ENCODE measurements at regions not wholly inside any gene's neighbourhood (a gene's known extent, or its start where the extent isn't known, plus 50 kb on each side); places are given as distances from the start of the nearest gene placed in this dataset.

DNA sequence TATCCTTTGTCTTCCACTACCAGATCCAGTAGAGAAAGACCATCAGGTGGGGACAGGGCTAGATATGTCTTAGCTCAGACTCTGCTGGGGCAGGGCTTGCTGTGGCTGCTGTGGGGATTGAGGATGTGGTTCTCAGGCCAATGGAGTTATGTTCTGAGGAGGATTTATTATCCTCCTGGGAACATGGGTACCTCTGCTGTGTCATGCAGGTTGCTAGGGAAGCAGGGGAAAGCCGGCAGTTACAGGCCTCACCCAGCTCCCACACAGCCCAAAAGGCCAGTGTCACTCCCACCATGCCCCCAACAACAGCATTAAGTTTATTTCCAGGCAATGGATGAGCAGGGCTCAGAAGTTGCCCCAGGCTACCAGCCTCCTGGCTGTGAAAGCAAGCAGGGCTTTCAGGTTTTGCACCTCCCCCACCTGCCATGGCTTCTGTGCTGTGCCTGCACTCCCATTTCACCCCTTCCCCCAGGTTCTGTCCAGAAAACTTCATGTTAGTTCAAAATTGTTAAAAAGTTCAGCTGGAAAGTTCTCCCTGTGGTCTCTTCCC is 879.9 kb downstream of the ARAP2 start:
- no peaks in the 10 kb centered on the region for H3K27me3 ChIP-seq (ENCODE audit: insufficient read depth, low read length)
- no peaks in the 10 kb centered on the region for H3K79me2 ChIP-seq (ENCODE audit: insufficient read depth, low read length)
- no peak overlapping the region for H3K4me3 ChIP-seq (ENCODE audit: low read depth, low read length, poor library complexity, severe bottlenecking)
- H3K9me2 ChIP-seq (ENCODE audit: low read depth, low read length): no peaks in the 10 kb centered on the region
- TF ChIP-seq, protein P1, sequence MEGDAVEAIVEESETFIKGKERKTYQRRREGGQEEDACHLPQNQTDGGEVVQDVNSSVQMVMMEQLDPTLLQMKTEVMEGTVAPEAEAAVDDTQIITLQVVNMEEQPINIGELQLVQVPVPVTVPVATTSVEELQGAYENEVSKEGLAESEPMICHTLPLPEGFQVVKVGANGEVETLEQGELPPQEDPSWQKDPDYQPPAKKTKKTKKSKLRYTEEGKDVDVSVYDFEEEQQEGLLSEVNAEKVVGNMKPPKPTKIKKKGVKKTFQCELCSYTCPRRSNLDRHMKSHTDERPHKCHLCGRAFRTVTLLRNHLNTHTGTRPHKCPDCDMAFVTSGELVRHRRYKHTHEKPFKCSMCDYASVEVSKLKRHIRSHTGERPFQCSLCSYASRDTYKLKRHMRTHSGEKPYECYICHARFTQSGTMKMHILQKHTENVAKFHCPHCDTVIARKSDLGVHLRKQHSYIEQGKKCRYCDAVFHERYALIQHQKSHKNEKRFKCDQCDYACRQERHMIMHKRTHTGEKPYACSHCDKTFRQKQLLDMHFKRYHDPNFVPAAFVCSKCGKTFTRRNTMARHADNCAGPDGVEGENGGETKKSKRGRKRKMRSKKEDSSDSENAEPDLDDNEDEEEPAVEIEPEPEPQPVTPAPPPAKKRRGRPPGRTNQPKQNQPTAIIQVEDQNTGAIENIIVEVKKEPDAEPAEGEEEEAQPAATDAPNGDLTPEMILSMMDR (IDR thresholded peaks at IDR 0.05; ENCODE audit: low read length): no peak
- no peak for TF ChIP-seq EZH2 (IDR thresholded peaks at IDR 0.05; ENCODE audit: borderline replicate concordance, low read length)
- no peak overlapping the region for H3K4me2 ChIP-seq (ENCODE audit: low read length)
- H3K4me1 ChIP-seq (ENCODE audit: insufficient read depth, low read length, severe bottlenecking): no peaks in the 10 kb centered on the region
- no peak overlapping the region for H2AFZ ChIP-seq (ENCODE audit: low read length)
- H3F3A ChIP-seq (ENCODE audit: insufficient read depth, low read length): no peaks in the 10 kb centered on the region
- H3K9me3 ChIP-seq (ENCODE audit: low read length): no peaks in the 10 kb centered on the region
- H4K20me1 ChIP-seq (ENCODE audit: insufficient read depth, low read length): no peaks in the 10 kb centered on the region
- no peaks in the 10 kb centered on the region for H3K36me3 ChIP-seq (ENCODE audit: insufficient read depth, low read length)
- H3K9ac ChIP-seq (ENCODE audit: low read length): no peak overlapping the region
- H3K27ac ChIP-seq (ENCODE audit: low read depth, low read length, poor library complexity, severe bottlenecking): no peak overlapping the region

DNA sequence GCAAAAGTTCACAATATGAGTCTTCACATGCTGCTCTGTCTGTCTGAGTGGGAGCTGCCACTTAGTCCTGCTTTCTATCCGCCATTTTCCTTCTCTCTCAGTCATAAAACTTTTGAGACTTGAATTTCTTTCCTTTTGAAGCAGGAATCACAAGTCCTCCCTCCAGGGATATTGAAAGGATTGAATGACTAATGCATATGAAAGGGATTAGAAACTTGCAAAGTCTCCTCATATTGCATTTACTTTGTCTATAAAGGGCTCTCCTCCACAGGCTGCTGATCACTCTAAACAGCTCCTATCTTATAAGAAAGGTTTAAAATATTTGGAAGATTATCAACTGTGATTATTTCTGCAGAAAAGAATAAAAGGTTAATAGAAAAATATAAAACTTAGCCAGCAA is 879.1 kb downstream of the ARAP2 start:
- Histone ChIP-seq H3K79me2 (ENCODE audit: insufficient read depth, low read length) (no peaks in the 10 kb centered on the region), H3K4me3 (ENCODE audit: low read depth, low read length, poor library complexity, severe bottlenecking) (no peak overlapping the region), H3K27ac (ENCODE audit: low read depth, low read length, poor library complexity, severe bottlenecking) (no peak overlapping the region), H3K9ac (ENCODE audit: low read length) (no peak overlapping the region), H4K20me1 (ENCODE audit: insufficient read depth, low read length) (no peaks in the 10 kb centered on the region), H3F3A (ENCODE audit: insufficient read depth, low read length) (no peaks in the 10 kb centered on the region), H3K9me2 (ENCODE audit: low read depth, low read length) (no peaks in the 10 kb centered on the region), H3K36me3 (ENCODE audit: insufficient read depth, low read length) (no peaks in the 10 kb centered on the region), H3K4me2 (ENCODE audit: low read length) (no peak overlapping the region), H3K27me3 (ENCODE audit: insufficient read depth, low read length) (no peaks in the 10 kb centered on the region), H2AFZ (ENCODE audit: low read length) (no peak overlapping the region), H3K4me1 (ENCODE audit: insufficient read depth, low read length, severe bottlenecking) (no peaks in the 10 kb centered on the region), H3K9me3 (ENCODE audit: low read length) (no peaks in the 10 kb centered on the region)
- TF ChIP-seq, protein P1 (IDR thresholded peaks at IDR 0.05; ENCODE audit: low read length): no peak
- no peak for TF ChIP-seq EZH2 (IDR thresholded peaks at IDR 0.05; ENCODE audit: borderline replicate concordance, low read length)

DNA sequence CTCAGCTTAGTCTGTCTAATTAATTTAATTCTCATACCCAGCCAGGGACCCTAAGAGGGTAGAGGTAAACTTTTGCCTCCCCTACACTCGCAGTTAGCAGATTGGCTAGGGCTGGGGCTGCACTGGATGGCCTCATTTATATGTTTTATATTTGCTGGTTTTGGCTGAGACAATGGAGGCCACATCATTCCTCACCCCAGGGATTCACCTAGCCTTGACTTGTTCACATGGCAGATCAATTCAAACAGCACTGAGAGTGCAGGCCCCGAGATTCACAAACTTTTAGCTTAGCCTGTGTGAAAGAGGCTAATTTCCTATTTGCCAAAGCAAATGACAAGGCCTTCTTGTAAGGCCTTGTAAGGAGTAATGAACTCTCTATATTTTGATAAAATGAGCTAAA is 844.4 kb downstream of the ARAP2 start:
- no peak overlapping the region for H3K27ac ChIP-seq (ENCODE audit: low read depth, low read length, poor library complexity, severe bottlenecking)
- H3K79me2 ChIP-seq (ENCODE audit: insufficient read depth, low read length): no peaks in the 10 kb centered on the region
- no peaks in the 10 kb centered on the region for H3K9me3 ChIP-seq (ENCODE audit: low read length)
- H3F3A ChIP-seq (ENCODE audit: insufficient read depth, low read length): no peaks in the 10 kb centered on the region
- H3K36me3 ChIP-seq (ENCODE audit: insufficient read depth, low read length): no peaks in the 10 kb centered on the region
- no peaks in the 10 kb centered on the region for H3K4me1 ChIP-seq (ENCODE audit: insufficient read depth, low read length, severe bottlenecking)
- H3K4me3 ChIP-seq (ENCODE audit: low read depth, low read length, poor library complexity, severe bottlenecking): no peak overlapping the region
- H3K27me3 ChIP-seq (ENCODE audit: insufficient read depth, low read length): no peaks in the 10 kb centered on the region
- H4K20me1 ChIP-seq (ENCODE audit: insufficient read depth, low read length): no peaks in the 10 kb centered on the region
- no peak overlapping the region for H3K4me2 ChIP-seq (ENCODE audit: low read length)
- H3K9ac ChIP-seq (ENCODE audit: low read length): no peak overlapping the region
- H2AFZ ChIP-seq (ENCODE audit: low read length): no peak overlapping the region
- no peaks in the 10 kb centered on the region for H3K9me2 ChIP-seq (ENCODE audit: low read depth, low read length)
- no peak for TF ChIP-seq EZH2 (IDR thresholded peaks at IDR 0.05; ENCODE audit: borderline replicate concordance, low read length)
- TF ChIP-seq, protein P1 (IDR thresholded peaks at IDR 0.05; ENCODE audit: low read length): no peak

All from OCI-LY1 (cell line).